K562 (cell line): ENCODE measurements at regions not wholly inside any gene's neighbourhood (a gene's known extent, or its start where the extent isn't known, plus 50 kb on each side); places are given as distances from the start of the nearest gene placed in this dataset.
A peak's percentile ranks its signal among the peaks of the same experiment; 100 is the strongest.

ENCODE experiments used
- ARHGAP35 ChIP-seq: fragments of 450-650 bp; IDR thresholded peaks from 2 replicates; pipeline ENCODE4 v1.6.1; 2018; ENCODE audit not compliant: partially characterized antibody
- C11orf30 ChIP-seq: fragments of 450-650 bp; IDR thresholded peaks from 2 replicates; pipeline ENCODE4 v1.6.1; 2016; ENCODE audit warnings: low read depth, mild to moderate bottlenecking
- DDX20 ChIP-seq: fragments of 450-650 bp; IDR thresholded peaks from 2 replicates; pipeline ENCODE4 v1.6.1; 2016; ENCODE audit warnings: missing genetic modification characterization, low read depth, mild to moderate bottlenecking, missing compliant biosample characterization, moderate library complexity
- DIDO1 ChIP-seq: fragments of 450-650 bp; IDR thresholded peaks from 2 replicates; pipeline ENCODE4 v1.6.1; 2016; ENCODE audit warnings: low read depth, missing biosample characterization, missing genetic modification characterization
- E2F8 ChIP-seq: fragments of 450-650 bp; IDR thresholded peaks from 2 replicates; pipeline ENCODE4 v1.7.1; 2018; ENCODE audit warnings: mild to moderate bottlenecking, low read depth; ENCODE audit not compliant: partially characterized antibody
- ETV5 ChIP-seq: sonication (generic); formaldehyde crosslinking; IDR thresholded peaks from 2 replicates; pipeline ENCODE4 v1.4.0; 2020; ENCODE audit warnings: low read depth, mild to moderate bottlenecking, missing genetic modification reagents
- HOXB6 ChIP-seq: fragments of 250-450 bp; sonication (Bioruptor Pico); IDR thresholded peaks from 2 replicates; pipeline ENCODE4 v1.5.1; 2022; ENCODE audit warnings: mild to moderate bottlenecking, borderline replicate concordance
- LARP7 ChIP-seq: fragments of 450-650 bp; IDR thresholded peaks from 2 replicates; pipeline ENCODE4 v1.6.1; 2016
- RAD51 ChIP-seq: fragments of 450-650 bp; IDR thresholded peaks from 2 replicates; pipeline ENCODE4 v1.7.1; 2016; ENCODE audit warnings: low read depth, mild to moderate bottlenecking, borderline replicate concordance
- STAT5B ChIP-seq: fragments of 250-450 bp; sonication (Bioruptor Pico); IDR thresholded peaks from 2 replicates; pipeline ENCODE4 v1.8.0; 2021; ENCODE audit warnings: mild to moderate bottlenecking, inconsistent platforms
- TBL1XR1 ChIP-seq, 2 experiments: IDR thresholded peaks; 2 replicates each; pipeline ENCODE4 v1.6.1; 2012; ENCODE audit warnings: improper control_type of control experiment in 2 of 2, low read length in 2 of 2, mild to moderate bottlenecking in 1 of 2
- THRA ChIP-seq: fragments of 450-650 bp; IDR thresholded peaks from 2 replicates; pipeline ENCODE4 v1.6.1; 2017; ENCODE audit warnings: mild to moderate bottlenecking, moderate library complexity
- U2AF1 ChIP-seq: fragments of 200-400 bp; formaldehyde crosslinking; optimal IDR thresholded peaks from 2 replicates; pipeline ENCODE3; 2017; ENCODE audit warnings: mild to moderate bottlenecking, low read depth, low read length, moderate library complexity
- ZNF384 ChIP-seq: IDR thresholded peaks from 2 replicates; pipeline ENCODE4 v1.6.1; 2012; ENCODE audit warnings: low read depth, low read length, improper control_type of control experiment
- ZNF785 ChIP-seq: fragments of 250-450 bp; sonication (Bioruptor Pico); IDR thresholded peaks from 2 replicates; pipeline ENCODE4 v1.4.0; 2020; ENCODE audit warnings: mild to moderate bottlenecking
- TF ChIP-seq, protein P1 (sequence below): sonication (generic); formaldehyde crosslinking; IDR thresholded peaks from 2 replicates; pipeline ENCODE4 v1.8.1; 2022; ENCODE audit warnings: missing genetic modification reagents
- TF ChIP-seq, protein P2 (sequence below): sonication (generic); formaldehyde crosslinking; IDR thresholded peaks from 2 replicates; pipeline ENCODE4 v1.8.0; 2022; ENCODE audit warnings: missing genetic modification reagents, mild to moderate bottlenecking, borderline replicate concordance
- TF ChIP-seq, protein P3 (sequence below): fragments of 250-450 bp; sonication (Bioruptor Pico); IDR thresholded peaks from 2 replicates; pipeline ENCODE4 v1.8.0; 2021; ENCODE audit warnings: borderline replicate concordance, mild to moderate bottlenecking, moderate library complexity; ENCODE audit not compliant: poor library complexity, severe bottlenecking
- TF ChIP-seq, protein P4 (sequence below): sonication (generic); formaldehyde crosslinking; IDR thresholded peaks from 2 replicates; pipeline ENCODE4 v1.8.1; 2022; ENCODE audit warnings: missing genetic modification reagents

- TF ChIP-seq, protein P1, sequence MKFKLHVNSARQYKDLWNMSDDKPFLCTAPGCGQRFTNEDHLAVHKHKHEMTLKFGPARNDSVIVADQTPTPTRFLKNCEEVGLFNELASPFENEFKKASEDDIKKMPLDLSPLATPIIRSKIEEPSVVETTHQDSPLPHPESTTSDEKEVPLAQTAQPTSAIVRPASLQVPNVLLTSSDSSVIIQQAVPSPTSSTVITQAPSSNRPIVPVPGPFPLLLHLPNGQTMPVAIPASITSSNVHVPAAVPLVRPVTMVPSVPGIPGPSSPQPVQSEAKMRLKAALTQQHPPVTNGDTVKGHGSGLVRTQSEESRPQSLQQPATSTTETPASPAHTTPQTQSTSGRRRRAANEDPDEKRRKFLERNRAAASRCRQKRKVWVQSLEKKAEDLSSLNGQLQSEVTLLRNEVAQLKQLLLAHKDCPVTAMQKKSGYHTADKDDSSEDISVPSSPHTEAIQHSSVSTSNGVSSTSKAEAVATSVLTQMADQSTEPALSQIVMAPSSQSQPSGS (CRISPR knock-in tag) = no peak
- TF ChIP-seq, protein P2, sequence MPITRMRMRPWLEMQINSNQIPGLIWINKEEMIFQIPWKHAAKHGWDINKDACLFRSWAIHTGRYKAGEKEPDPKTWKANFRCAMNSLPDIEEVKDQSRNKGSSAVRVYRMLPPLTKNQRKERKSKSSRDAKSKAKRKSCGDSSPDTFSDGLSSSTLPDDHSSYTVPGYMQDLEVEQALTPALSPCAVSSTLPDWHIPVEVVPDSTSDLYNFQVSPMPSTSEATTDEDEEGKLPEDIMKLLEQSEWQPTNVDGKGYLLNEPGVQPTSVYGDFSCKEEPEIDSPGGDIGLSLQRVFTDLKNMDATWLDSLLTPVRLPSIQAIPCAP = no peak
- peak; percentile 77 for TF ChIP-seq DDX20 (tag)
- TF ChIP-seq RAD51 = peak; percentile 88
- TF ChIP-seq C11orf30 = no peak
- TF ChIP-seq ETV5 (CRISPR knock-in tag) = no peak
- no peak for TF ChIP-seq TBL1XR1 (IDR thresholded peaks at IDR 0.05; ENCODE audit: low read length in 2 of 2)
- TF ChIP-seq, protein P3, sequence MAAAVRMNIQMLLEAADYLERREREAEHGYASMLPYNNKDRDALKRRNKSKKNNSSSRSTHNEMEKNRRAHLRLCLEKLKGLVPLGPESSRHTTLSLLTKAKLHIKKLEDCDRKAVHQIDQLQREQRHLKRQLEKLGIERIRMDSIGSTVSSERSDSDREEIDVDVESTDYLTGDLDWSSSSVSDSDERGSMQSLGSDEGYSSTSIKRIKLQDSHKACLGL = no peak
- TF ChIP-seq, protein P4, sequence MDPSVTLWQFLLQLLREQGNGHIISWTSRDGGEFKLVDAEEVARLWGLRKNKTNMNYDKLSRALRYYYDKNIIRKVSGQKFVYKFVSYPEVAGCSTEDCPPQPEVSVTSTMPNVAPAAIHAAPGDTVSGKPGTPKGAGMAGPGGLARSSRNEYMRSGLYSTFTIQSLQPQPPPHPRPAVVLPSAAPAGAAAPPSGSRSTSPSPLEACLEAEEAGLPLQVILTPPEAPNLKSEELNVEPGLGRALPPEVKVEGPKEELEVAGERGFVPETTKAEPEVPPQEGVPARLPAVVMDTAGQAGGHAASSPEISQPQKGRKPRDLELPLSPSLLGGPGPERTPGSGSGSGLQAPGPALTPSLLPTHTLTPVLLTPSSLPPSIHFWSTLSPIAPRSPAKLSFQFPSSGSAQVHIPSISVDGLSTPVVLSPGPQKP = no peak
- no peak for TF ChIP-seq ARHGAP35
- TF ChIP-seq U2AF1 = no peak
- TF ChIP-seq E2F8 = no peak
- TF ChIP-seq STAT5B (CRISPR knock-in tag) = no peak
- TF ChIP-seq HOXB6 (CRISPR knock-in tag) = no peak
- TF ChIP-seq ZNF384 = no peak
- TF ChIP-seq THRA = no peak
- TF ChIP-seq LARP7 = no peak
- TF ChIP-seq DIDO1 = no peak
- no peak for TF ChIP-seq ZNF785 (CRISPR knock-in tag)
Measured at GRCh38 chr12:112716099-112717093, 75.2 kb upstream of the RPH3A start (continued).
